IgD-negative memory B cell (primary cell): ENCODE measurements at regions not wholly inside any gene's neighbourhood (a gene's known extent, or its start where the extent isn't known, plus 50 kb on each side); places are given as distances from the start of the nearest gene placed in this dataset.

Experiments used
- H3K27ac Mint-ChIP-seq, 3 donors: one replicate each; pipeline ENCODE4 v1.8.0; 2020 to 2022; ENCODE audit warnings: mild to moderate bottlenecking in 3 of 3, mixed read lengths in 3 of 3, moderate library complexity in 1 of 3
- H3K27me3 Mint-ChIP-seq: one replicate; pipeline ENCODE4 v1.8.0; 2021; ENCODE audit warnings: mixed read lengths
- H3K36me3 Mint-ChIP-seq: one replicate; pipeline ENCODE4 v1.8.0; 2020; ENCODE audit warnings: mild to moderate bottlenecking, mixed read lengths
- H3K4me1 Mint-ChIP-seq, 3 donors: one replicate each; pipeline ENCODE4 v1.8.0; 2020 to 2022; ENCODE audit warnings: mixed read lengths in 3 of 3, mild to moderate bottlenecking in 1 of 3
- H3K4me3 Mint-ChIP-seq, 4 donors: one replicate each; pipeline ENCODE4 v1.8.0; 2020 to 2022; ENCODE audit warnings: mild to moderate bottlenecking in 4 of 4, mixed read lengths in 4 of 4, moderate library complexity in 3 of 4
- H3K9me3 Mint-ChIP-seq, 3 donors: one replicate each; pipeline ENCODE4 v1.8.0; 2020 to 2021; ENCODE audit warnings: mixed read lengths in 3 of 3, mild to moderate bottlenecking in 1 of 3

DNA sequence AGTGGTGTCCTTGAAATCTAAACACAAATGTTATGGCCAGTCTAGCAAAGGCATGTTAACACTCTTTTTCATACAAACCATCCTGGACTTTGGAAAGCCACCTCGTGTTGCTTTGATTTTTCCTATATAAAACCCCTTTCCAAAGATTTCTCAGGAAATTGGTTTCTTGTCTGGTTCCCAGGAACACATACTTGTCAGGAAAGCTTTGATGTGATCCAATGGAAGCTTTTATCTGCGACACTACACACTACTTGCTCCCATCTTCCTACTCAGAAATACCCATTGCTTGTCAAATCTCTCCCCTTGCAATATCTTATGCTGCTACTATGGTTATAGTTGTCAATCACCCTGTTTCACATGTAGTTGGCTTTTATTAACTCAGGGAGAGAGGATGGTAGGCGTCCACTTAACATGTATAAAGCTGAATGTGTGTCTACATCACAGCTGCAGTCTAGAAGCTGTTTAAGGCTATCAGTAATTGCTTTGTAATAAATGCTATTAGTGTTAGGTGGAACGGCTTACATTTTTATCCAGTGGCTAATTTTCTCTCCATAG, 189.6 kb downstream of the GPAM start:
- no peak overlapping the region for H3K4me3 Mint-ChIP-seq
- H3K27me3 Mint-ChIP-seq: peaks cover 3% of the 10 kb centered on the region
- no peaks in the 10 kb centered on the region for H3K4me1 Mint-ChIP-seq
- no peaks in the 10 kb centered on the region for H3K36me3 Mint-ChIP-seq
- H3K27ac Mint-ChIP-seq: no peak overlapping the region
- H3K9me3 Mint-ChIP-seq: peaks cover 0 to 3% (median 0%) of the 10 kb centered on the region in 3 donors

DNA sequence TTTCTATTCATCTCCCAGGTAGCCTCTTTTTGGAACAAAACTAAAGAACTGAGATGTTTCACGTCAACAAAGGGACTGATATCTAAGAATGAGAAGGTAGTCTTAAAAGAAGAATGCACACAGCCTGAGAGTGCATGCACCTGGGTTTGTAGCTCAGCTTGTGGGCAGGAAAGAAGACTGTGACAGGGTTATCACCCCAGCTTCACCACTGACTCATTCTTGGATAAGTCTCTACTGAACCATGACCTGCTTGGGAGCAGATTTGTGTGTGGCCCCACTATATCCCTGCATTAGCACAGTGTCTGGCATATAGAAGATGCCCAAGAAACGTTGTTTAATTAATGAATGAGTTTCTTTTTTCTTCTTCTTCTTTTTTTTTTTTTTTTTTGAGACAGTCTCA, 187.5 kb downstream of the GPAM start:
- H3K27ac Mint-ChIP-seq: no peak overlapping the region
- H3K4me3 Mint-ChIP-seq: no peak overlapping the region
- H3K9me3 Mint-ChIP-seq: peaks cover 0 to 5% (median 0%) of the 10 kb centered on the region in 3 donors
- H3K36me3 Mint-ChIP-seq: no peaks in the 10 kb centered on the region
- peaks cover 3% of the 10 kb centered on the region for H3K27me3 Mint-ChIP-seq
- no peaks in the 10 kb centered on the region for H3K4me1 Mint-ChIP-seq

DNA sequence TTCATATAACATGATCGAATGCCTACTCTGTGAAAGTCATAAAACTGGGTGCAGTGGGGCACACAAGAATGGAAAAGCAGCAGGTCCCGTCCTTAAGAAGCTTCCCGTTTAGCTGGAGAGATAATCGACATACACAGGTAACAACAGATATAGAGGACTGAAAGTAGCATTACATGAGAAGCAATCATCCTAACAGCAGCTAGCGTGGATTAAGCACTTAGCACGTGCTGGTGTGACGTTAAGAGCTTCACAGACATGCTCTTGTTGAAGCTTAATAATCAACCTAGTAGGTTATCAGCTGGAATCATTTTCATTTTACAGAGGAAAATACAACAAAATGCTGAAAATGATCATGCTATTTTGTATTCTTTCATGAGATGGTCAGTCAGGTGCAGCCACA, 184.8 kb downstream of the GPAM start:
- peaks cover 3% of the 10 kb centered on the region for H3K27me3 Mint-ChIP-seq
- no peak overlapping the region for H3K27ac Mint-ChIP-seq
- peaks cover 0 to 5% (median 2%) of the 10 kb centered on the region in 3 donors for H3K9me3 Mint-ChIP-seq
- H3K4me3 Mint-ChIP-seq: no peak overlapping the region
- no peaks in the 10 kb centered on the region for H3K36me3 Mint-ChIP-seq
- no peaks in the 10 kb centered on the region for H3K4me1 Mint-ChIP-seq

DNA sequence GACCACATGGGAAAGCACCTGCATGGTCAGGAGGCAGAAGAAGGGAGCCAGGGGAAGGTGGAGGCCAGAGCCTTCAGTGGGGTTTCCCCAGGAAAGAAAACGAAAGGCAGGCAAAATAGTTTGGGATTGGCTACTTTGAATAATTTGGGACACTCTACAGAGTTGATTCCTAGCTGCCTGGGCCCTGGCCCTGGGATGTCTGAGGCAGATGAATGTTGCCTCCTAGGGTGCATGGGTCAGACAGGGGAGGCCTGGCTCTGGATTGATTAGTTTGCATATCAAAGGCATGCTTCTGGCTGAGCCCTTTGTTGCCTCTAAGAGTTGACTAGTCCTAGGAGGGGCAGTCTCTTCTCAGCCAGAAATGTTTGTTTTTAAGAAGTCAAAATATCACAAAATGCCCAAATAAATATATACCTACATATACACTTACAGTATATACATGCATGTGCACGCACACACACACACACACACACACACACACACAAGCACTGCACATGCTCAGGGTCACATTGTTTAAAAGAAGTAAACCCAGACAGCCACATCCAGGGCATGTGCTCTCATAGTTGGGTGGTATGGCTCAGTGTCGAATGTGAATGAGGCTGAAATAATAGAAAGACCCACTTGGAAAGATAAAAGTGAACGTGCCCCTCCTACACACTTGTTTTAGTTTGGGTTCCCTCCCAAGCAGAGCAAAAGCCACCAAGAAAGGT, 184.2 kb downstream of the GPAM start:
- H3K27me3 Mint-ChIP-seq: peaks cover 3% of the 10 kb centered on the region
- H3K4me1 Mint-ChIP-seq: no peaks in the 10 kb centered on the region
- H3K27ac Mint-ChIP-seq: no peak overlapping the region
- no peaks in the 10 kb centered on the region for H3K36me3 Mint-ChIP-seq
- H3K9me3 Mint-ChIP-seq: peaks cover 0 to 5% (median 2%) of the 10 kb centered on the region in 3 donors
- H3K4me3 Mint-ChIP-seq: no peak overlapping the region

DNA sequence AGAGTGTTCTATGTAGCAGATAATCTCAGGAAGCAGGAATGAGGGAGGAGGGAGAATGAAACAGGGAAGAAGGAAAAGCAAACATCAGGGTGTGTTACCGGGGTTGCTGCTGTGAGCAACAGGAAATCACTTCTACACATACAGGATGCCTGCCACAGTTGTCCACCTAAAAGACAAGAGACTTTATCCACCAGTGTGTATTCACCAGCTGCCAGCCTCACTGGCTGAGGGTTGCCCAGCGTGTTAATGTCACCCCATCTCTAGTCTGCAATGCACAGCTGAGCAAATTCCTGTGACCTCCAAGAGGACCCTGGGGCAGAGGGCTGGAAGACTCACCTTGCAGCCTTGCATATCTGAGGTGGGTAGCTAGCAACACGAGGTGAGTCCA, 183.7 kb downstream of the GPAM start:
- Mint-ChIP-seq H3K36me3 (no peaks in the 10 kb centered on the region), H3K4me3 (no peak overlapping the region), H3K9me3 (peaks cover 0 to 5% (median 2%) of the 10 kb centered on the region in 3 donors), H3K27me3 (peaks cover 3% of the 10 kb centered on the region), H3K27ac (no peak overlapping the region), H3K4me1 (no peaks in the 10 kb centered on the region)

DNA sequence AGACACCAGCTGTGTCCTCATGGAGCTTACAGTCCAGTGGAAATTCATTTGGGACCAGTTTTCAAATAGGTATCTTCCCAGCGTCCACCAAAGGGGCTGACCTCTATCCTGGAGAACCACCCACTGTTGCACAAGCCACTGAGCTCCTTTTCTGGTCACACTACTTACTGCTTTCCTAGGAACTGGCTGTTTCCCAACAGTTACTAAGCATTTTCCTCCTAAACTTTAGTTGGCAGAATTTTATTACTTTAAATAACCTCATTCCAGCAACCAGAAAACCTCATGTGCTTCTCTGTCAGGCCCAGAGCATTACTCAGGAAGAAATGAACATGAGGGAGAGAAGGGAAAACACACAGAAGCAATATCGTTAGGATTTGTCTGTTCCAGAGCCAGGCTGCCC, 183.1 kb downstream of the GPAM start:
- Mint-ChIP-seq H3K36me3 (no peaks in the 10 kb centered on the region), H3K27ac (no peak overlapping the region), H3K9me3 (peaks cover 0 to 3% (median 2%) of the 10 kb centered on the region in 3 donors), H3K4me3 (no peak overlapping the region), H3K27me3 (peaks cover 3% of the 10 kb centered on the region), H3K4me1 (no peaks in the 10 kb centered on the region)

DNA sequence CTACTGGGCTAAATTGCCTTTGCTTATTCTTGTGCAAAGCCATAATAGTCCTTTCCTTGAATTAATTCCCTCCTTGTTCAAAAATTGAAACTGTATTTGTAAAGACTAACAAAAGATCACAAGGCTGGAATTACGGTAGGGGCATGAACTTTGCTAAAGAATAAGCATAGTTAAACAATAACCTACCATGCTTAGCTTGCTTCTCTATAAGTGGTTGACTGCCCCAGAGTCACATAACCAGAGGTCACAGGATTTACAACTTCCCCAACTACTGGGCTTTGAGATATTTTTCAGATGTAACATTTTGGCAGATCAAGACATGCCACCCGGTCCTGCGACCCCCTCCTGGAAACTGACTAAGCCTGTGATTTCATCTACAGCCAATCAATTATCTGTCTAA, 181.4 kb downstream of the GPAM start:
- no peaks in the 10 kb centered on the region for H3K36me3 Mint-ChIP-seq
- peaks cover 0 to 2% (median 2%) of the 10 kb centered on the region in 3 donors for H3K9me3 Mint-ChIP-seq
- H3K4me3 Mint-ChIP-seq: no peak overlapping the region
- no peak overlapping the region for H3K27ac Mint-ChIP-seq
- no peaks in the 10 kb centered on the region for H3K4me1 Mint-ChIP-seq
- no peaks in the 10 kb centered on the region for H3K27me3 Mint-ChIP-seq

DNA sequence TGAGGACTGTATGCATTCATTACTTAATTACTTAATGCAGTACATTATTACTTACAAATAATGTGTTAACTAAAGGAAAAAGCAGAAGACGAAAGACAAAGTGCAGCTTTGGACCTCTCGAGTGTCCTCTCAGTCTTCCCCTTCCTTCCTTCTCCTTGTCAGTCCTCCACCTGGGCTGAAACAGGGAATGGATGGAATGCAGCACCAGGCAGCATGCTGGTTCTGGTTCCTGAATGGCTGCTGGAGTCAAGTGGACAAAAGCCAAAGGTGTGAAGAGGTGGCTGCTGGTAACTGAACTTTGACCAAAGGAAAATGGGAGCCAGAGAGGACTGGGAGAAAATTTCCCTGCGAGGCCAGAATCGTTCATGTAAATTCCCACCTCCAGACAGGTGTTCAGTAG, 179.5 kb downstream of the GPAM start:
- H3K27ac Mint-ChIP-seq: no peak overlapping the region
- no peak overlapping the region for H3K4me3 Mint-ChIP-seq
- H3K4me1 Mint-ChIP-seq: no peaks in the 10 kb centered on the region
- peaks cover 0 to 5% (median 2%) of the 10 kb centered on the region in 3 donors for H3K9me3 Mint-ChIP-seq
- H3K36me3 Mint-ChIP-seq: no peaks in the 10 kb centered on the region
- no peaks in the 10 kb centered on the region for H3K27me3 Mint-ChIP-seq

DNA sequence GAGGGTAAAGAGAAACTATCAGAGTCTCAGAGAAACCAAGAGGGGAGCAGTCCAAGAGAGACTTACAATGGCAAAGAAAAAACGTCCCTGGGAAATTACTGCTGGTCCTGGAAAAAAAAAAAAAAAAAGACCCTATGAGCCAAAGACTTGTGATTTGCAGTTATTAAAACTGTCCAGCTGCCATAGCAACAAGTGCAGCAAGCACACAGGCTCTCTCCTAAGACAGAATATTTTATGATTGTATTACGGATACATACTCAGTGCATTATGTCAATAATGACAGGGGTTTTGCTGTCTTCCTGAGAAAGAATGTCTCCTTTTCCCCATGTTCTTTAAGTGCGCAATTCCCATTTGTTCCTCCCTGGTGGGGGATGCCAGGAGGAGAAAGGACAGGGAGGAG, 178.5 kb downstream of the GPAM start:
- Mint-ChIP-seq H3K4me3 (no peak overlapping the region), H3K4me1 (no peaks in the 10 kb centered on the region), H3K27ac (no peak overlapping the region), H3K36me3 (no peaks in the 10 kb centered on the region), H3K9me3 (peaks cover 0 to 3% (median 2%) of the 10 kb centered on the region in 3 donors), H3K27me3 (no peaks in the 10 kb centered on the region)

DNA sequence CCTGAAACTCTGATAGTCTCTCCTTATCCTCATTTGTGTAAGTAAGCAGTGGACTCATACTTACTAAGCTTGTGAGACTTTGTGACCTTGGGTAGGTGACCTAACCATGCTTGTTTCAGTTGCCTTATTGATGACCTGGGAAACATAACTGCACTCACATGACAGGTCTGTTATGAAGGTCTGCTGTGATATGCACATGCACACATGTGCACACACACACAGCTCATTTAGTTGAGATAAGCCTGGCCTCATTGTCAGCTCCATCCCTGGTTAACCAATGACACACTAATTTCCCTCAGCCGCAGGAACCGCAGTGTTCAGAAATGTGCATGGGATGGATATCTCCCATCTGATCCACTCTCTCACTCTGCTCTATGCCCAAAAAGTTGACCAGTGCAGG, 177.2 kb downstream of the GPAM start:
- Mint-ChIP-seq H3K4me1 (no peaks in the 10 kb centered on the region), H3K27ac (no peak overlapping the region), H3K4me3 (no peak overlapping the region), H3K9me3 (peaks cover 0 to 3% (median 0%) of the 10 kb centered on the region in 3 donors), H3K36me3 (no peaks in the 10 kb centered on the region), H3K27me3 (peaks cover 2% of the 10 kb centered on the region)

DNA sequence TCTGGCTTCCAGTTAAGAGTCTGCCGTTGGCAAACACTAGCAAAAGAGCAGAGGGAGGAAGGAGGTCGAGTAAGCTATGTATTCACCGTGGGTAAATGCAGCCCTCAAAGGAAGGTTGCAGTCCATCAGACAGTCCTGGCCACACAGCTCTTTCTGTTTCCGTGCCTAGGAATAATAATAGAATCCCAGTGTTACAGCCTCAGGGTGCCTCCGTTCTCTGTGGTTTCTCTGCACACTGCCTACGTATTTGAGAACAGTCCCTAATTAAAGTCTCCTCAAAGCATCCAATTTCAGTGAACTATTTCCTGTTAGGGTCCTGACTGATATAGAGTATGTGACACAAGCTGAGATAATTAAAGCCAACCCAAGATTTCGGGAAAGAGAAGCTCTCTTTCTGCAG, 176.7 kb downstream of the GPAM start:
- Mint-ChIP-seq H3K4me1 (no peaks in the 10 kb centered on the region), H3K27me3 (peaks cover 2% of the 10 kb centered on the region), H3K27ac (no peak overlapping the region), H3K9me3 (peaks cover 0 to 3% (median 0%) of the 10 kb centered on the region in 3 donors), H3K4me3 (no peak overlapping the region), H3K36me3 (no peaks in the 10 kb centered on the region)

DNA sequence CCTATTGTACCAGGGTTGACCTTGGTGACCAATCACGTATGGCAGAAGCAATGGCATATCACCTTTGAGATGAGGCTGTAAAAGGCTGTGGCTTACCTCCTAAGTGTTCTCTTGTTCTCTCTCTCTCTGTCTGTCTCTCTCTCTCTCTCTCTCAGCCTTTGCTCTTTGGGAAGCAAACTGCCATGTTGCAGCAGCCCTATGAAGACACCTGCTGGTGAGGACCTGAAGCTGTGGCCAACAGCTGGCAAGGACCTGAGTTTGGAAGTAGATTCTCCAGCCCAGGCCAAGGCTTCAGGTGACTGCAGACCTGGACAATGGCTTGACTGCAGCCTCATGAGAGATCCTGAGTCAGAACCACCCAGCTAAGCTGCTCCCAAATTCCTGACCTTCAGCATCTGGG, 161.4 kb downstream of the GPAM start:
- Mint-ChIP-seq H3K27ac (no peak overlapping the region), H3K36me3 (no peaks in the 10 kb centered on the region), H3K27me3 (peaks cover 3% of the 10 kb centered on the region), H3K4me3 (no peak overlapping the region), H3K9me3 (peaks cover 0 to 2% (median 0%) of the 10 kb centered on the region in 3 donors), H3K4me1 (no peaks in the 10 kb centered on the region)

DNA sequence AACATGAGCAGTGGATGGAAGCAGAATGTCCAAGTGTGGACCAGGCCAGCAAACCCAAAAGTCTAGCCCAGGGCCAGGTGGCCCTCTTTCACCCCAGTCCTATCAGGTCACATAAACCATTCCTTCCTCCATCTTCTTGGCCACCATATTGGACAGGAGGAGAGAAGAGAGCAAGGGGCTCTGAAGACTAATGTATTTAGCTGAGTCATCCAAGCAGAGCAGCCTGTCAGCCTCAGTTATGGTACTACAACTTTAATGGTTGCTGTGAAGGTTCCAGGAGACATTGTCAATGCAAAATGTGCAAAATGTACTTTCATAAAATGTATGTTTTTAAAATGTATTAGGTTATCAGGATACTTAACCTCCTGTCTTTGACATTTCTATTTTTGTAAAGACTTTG, 159.5 kb downstream of the GPAM start:
- H3K9me3 Mint-ChIP-seq: peaks cover 1 to 2% (median 1%) of the 10 kb centered on the region in 3 donors
- H3K36me3 Mint-ChIP-seq: peaks cover under 1% of the 10 kb centered on the region
- H3K4me1 Mint-ChIP-seq: no peaks in the 10 kb centered on the region
- no peaks in the 10 kb centered on the region for H3K27me3 Mint-ChIP-seq
- no peak overlapping the region for H3K27ac Mint-ChIP-seq
- no peak overlapping the region for H3K4me3 Mint-ChIP-seq

DNA sequence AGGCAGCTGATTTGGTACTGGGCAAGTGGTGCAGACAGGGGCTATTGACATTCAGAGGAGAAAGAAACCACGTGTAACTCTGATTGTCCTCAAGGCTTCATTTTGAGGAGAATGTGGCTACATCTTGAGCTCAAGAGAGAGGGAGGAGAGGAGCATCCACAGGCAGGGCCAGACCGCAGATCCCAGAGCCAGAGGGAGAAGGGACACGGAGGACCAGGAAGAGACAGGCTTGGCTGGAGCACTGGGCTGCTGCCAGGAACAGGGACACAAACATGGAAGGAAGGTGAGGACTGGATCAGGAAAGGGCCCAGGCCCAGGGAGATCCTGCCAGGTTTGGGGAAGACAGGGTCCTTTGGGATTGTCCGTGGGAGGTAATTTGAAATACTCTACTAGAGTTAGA, 158.3 kb downstream of the GPAM start:
- no peak overlapping the region for H3K4me3 Mint-ChIP-seq
- peaks cover 1% of the 10 kb centered on the region for H3K36me3 Mint-ChIP-seq
- H3K4me1 Mint-ChIP-seq: no peaks in the 10 kb centered on the region
- peaks cover 2 to 8% (median 5%) of the 10 kb centered on the region in 3 donors for H3K9me3 Mint-ChIP-seq
- H3K27me3 Mint-ChIP-seq: no peaks in the 10 kb centered on the region
- no peak overlapping the region for H3K27ac Mint-ChIP-seq

DNA sequence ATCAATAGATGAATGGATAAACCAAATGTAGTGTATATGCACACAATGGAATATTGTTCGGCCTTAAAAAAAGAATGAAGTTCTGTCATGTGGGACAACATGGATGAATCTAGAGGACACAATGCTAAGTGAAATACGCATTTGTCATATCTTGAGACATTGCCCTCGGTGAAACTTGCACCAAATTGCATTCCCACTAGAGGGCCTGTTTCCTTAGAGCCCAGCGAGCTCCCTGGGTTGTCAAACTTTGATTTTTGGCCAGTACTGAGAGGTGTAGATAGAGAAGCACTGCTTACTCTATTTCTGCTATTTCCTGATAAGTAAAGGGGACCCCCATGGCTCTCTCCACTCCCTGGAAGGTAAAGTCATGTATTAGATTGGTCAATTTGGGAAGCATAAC, 157.1 kb downstream of the GPAM start:
- H3K4me1 Mint-ChIP-seq: no peaks in the 10 kb centered on the region

DNA sequence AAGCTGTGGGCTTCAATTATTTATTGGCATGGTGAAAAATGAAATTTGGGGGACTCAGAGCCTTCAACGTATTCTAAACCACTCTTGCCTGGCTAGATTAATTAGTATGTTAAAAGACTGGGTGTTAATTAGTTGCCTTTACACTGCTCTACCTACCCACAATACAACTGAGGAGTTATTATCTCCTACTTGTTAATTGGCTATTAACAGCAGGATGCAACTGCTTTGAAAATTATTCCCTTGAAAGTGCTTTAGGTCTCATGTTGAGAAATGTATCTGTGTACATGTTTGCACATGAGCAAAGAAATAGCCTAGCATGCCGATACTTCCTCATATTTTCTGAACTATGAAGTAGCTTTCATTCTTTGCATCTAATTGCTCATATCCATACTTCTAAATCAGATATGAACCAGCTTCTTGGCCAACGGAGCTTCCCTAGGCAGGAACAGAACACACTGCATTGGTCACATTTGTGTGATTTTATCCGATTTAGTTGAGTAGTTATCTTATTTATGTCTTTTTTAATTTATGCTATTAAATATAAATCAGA, 155.8 kb downstream of the GPAM start:
- Mint-ChIP-seq H3K27me3 (no peaks in the 10 kb centered on the region), H3K4me1 (no peaks in the 10 kb centered on the region), H3K4me3 (no peak overlapping the region), H3K36me3 (peaks cover 1% of the 10 kb centered on the region), H3K9me3 (peaks cover 2 to 8% (median 8%) of the 10 kb centered on the region in 3 donors), H3K27ac (no peak overlapping the region)

More for the DNA sequence above, 157.1 kb downstream of the GPAM start:
- Mint-ChIP-seq H3K4me3 (no peak overlapping the region), H3K27me3 (no peaks in the 10 kb centered on the region), H3K36me3 (peaks cover 1% of the 10 kb centered on the region), H3K27ac (no peak overlapping the region), H3K9me3 (peaks cover 2 to 8% (median 5%) of the 10 kb centered on the region in 3 donors)
